ENCODE measurements at regions not wholly inside any gene's neighbourhood (a gene's known extent, or its start where the extent isn't known, plus 50 kb on each side); places are given as distances from the start of the nearest gene placed in this dataset.
"Not testable (repeated sequence)": the region's sequence is repeated elsewhere in the genome, so short reads cannot be mapped to it uniquely, and the experiment has no call there.

DNA sequence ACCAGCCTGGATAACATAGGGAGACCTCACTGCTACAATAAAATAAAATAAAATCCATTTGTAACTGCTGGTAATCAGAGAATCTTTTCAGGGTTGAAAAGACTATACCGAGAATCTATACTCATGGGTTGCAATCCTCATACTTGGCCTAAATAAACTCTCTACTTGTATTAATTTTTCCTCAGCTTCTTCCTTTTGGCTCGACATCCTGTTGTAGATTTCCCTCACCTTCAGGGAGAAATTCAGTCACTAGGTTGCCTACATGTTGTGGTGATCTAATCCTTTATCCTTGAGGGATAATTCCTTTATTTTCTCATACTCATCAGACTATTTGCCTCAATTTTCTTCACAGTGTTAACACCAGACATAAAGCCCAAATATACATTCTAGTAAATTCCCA, 1093.4 kb downstream of the SORCS3 start:
- Histone ChIP-seq H3K27me3 (replicated peaks; ENCODE audit: insufficient read depth, low read length) (no peaks in the 10 kb centered on the region), H3K4me3 (ENCODE audit: low read length) (no peak overlapping the region), H3K9me2 (replicated peaks; ENCODE audit: insufficient read depth, low read length) (no peaks in the 10 kb centered on the region), H3K9me3 (replicated peaks; ENCODE audit: insufficient read depth, low read length) (no peaks in the 10 kb centered on the region), H4K20me1 (ENCODE audit: insufficient read depth, low read length) (no peaks in the 10 kb centered on the region), H3K27ac (ENCODE audit: low read length) (no peak overlapping the region), H3K4me1 (ENCODE audit: low read length) (no peaks in the 10 kb centered on the region), H2AFZ (ENCODE audit: low read length) (no peak overlapping the region), H3F3A (ENCODE audit: insufficient read depth, low read length) (no peaks in the 10 kb centered on the region), H3K36me3 (replicated peaks; ENCODE audit: insufficient read depth, low read length) (no peaks in the 10 kb centered on the region), H3K4me2 (ENCODE audit: low read depth, low read length) (no peak overlapping the region), H3K79me2 (ENCODE audit: low read length) (no peaks in the 10 kb centered on the region), H3K9ac (ENCODE audit: low read length) (no peak overlapping the region)
- DNase-seq, result no peak
- TF ChIP-seq, protein P1, sequence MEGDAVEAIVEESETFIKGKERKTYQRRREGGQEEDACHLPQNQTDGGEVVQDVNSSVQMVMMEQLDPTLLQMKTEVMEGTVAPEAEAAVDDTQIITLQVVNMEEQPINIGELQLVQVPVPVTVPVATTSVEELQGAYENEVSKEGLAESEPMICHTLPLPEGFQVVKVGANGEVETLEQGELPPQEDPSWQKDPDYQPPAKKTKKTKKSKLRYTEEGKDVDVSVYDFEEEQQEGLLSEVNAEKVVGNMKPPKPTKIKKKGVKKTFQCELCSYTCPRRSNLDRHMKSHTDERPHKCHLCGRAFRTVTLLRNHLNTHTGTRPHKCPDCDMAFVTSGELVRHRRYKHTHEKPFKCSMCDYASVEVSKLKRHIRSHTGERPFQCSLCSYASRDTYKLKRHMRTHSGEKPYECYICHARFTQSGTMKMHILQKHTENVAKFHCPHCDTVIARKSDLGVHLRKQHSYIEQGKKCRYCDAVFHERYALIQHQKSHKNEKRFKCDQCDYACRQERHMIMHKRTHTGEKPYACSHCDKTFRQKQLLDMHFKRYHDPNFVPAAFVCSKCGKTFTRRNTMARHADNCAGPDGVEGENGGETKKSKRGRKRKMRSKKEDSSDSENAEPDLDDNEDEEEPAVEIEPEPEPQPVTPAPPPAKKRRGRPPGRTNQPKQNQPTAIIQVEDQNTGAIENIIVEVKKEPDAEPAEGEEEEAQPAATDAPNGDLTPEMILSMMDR (IDR thresholded peaks at IDR 0.05; ENCODE audit: low read length), result no peak
- no peak for TF ChIP-seq EZH2 (optimal IDR thresholded peaks at IDR 0.05; ENCODE audit: low read depth, low read length)
- no peak for TF ChIP-seq EZH2phosphoT487 (IDR thresholded peaks at IDR 0.05; ENCODE audit: low read length)

DNA sequence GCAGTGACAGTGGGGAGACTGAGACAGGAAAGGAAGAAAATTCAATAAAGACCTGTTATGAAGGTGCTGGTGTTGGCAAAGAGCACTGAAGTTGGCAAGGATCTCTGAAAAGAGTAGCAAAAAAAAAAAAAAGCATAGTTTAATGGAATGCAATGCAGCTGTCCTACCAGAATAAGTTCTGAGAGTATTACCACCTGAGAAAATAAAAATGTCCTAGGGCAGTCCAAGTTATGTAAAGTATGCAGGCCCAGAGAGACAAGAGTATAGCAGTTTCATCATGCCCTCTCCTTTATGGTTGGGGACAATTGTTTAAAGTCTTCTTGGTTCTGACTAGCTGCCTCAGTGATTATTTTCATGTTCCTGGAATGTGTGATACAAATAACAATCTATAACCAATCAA, 1092.8 kb downstream of the SORCS3 start:
- Histone ChIP-seq H3K27ac (ENCODE audit: low read length) (no peak overlapping the region), H3K27me3 (replicated peaks; ENCODE audit: insufficient read depth, low read length) (no peaks in the 10 kb centered on the region), H4K20me1 (ENCODE audit: insufficient read depth, low read length) (no peaks in the 10 kb centered on the region), H3K36me3 (replicated peaks; ENCODE audit: insufficient read depth, low read length) (no peaks in the 10 kb centered on the region), H3K4me3 (ENCODE audit: low read length) (no peak overlapping the region), H3K9me3 (replicated peaks; ENCODE audit: insufficient read depth, low read length) (no peaks in the 10 kb centered on the region), H3K4me1 (ENCODE audit: low read length) (no peaks in the 10 kb centered on the region), H3K79me2 (ENCODE audit: low read length) (no peaks in the 10 kb centered on the region), H2AFZ (ENCODE audit: low read length) (no peak overlapping the region), H3K4me2 (ENCODE audit: low read depth, low read length) (no peak overlapping the region), H3K9me2 (replicated peaks; ENCODE audit: insufficient read depth, low read length) (no peaks in the 10 kb centered on the region), H3K9ac (ENCODE audit: low read length) (no peak overlapping the region), H3F3A (ENCODE audit: insufficient read depth, low read length) (no peaks in the 10 kb centered on the region)
- no peak for TF ChIP-seq EZH2 (optimal IDR thresholded peaks at IDR 0.05; ENCODE audit: low read depth, low read length)
- no peak for TF ChIP-seq EZH2phosphoT487 (IDR thresholded peaks at IDR 0.05; ENCODE audit: low read length)
- TF ChIP-seq, protein P1 (IDR thresholded peaks at IDR 0.05; ENCODE audit: low read length), result no peak
- DNase-seq, result no peak

DNA sequence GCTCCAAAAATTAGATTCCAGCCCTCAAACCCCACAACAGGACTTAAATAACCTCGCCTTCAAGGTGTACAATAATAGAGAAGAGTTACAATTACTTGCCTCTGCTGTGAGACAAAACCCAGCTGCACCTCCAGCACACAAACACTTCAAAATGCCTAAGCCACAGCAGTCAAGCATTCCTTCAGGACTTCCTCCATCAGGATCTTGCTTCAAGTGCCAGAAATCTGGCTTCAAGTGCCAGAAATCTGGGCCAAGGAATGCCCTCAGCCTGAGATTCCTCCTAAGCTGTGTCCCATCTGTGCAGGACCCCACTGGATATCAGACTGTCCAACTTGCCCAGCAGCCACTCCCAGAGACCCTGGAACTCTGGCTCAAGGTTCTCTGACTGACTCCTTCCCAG, 1088.3 kb downstream of the SORCS3 start:
- Histone ChIP-seq H3K9me3 (replicated peaks; ENCODE audit: insufficient read depth, low read length) (no peaks in the 10 kb centered on the region), H3K4me2 (ENCODE audit: low read depth, low read length) (no peak overlapping the region), H3K27ac (ENCODE audit: low read length) (no peak overlapping the region), H2AFZ (ENCODE audit: low read length) (no peak overlapping the region), H3K27me3 (replicated peaks; ENCODE audit: insufficient read depth, low read length) (no peaks in the 10 kb centered on the region), H3F3A (ENCODE audit: insufficient read depth, low read length) (no peaks in the 10 kb centered on the region), H3K9ac (ENCODE audit: low read length) (no peak overlapping the region), H3K4me1 (ENCODE audit: low read length) (no peaks in the 10 kb centered on the region), H4K20me1 (ENCODE audit: insufficient read depth, low read length) (no peaks in the 10 kb centered on the region), H3K36me3 (replicated peaks; ENCODE audit: insufficient read depth, low read length) (no peaks in the 10 kb centered on the region), H3K4me3 (ENCODE audit: low read length) (no peak overlapping the region), H3K9me2 (replicated peaks; ENCODE audit: insufficient read depth, low read length) (no peaks in the 10 kb centered on the region), H3K79me2 (ENCODE audit: low read length) (no peaks in the 10 kb centered on the region)
- TF ChIP-seq, protein P1 (IDR thresholded peaks at IDR 0.05; ENCODE audit: low read length), result no peak
- TF ChIP-seq EZH2 (optimal IDR thresholded peaks at IDR 0.05; ENCODE audit: low read depth, low read length), result no peak
- no peak for TF ChIP-seq EZH2phosphoT487 (IDR thresholded peaks at IDR 0.05; ENCODE audit: low read length)
- no peak for DNase-seq

DNA sequence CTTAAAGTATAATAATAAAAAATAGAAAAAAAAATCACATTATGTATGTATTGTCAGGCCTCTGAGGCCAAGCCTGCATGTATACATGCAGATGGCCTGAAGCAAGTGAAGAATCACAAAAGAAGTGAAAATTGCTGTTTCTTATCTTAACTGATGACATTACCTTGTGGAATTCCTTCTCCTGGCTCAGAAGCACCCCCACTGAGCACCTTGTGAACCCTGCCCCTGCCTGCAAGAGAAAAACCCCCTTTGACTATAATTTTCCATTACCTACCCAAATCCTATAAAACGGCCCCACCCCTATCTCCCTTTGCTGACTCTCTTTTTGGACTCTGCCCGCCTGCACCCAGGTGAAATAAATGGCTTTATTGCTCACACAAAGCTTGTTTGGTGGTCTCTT, 1086.5 kb downstream of the SORCS3 start:
- H3K36me3 ChIP-seq (replicated peaks; ENCODE audit: insufficient read depth, low read length); H2AFZ ChIP-seq (ENCODE audit: low read length); DNase-seq; H3F3A ChIP-seq (ENCODE audit: insufficient read depth, low read length); H3K9me2 ChIP-seq (replicated peaks; ENCODE audit: insufficient read depth, low read length); H3K4me1 ChIP-seq (ENCODE audit: low read length); H4K20me1 ChIP-seq (ENCODE audit: insufficient read depth, low read length); H3K27me3 ChIP-seq (replicated peaks; ENCODE audit: insufficient read depth, low read length); H3K4me3 ChIP-seq (ENCODE audit: low read length); H3K4me2 ChIP-seq (ENCODE audit: low read depth, low read length); H3K9ac ChIP-seq (ENCODE audit: low read length); H3K27ac ChIP-seq (ENCODE audit: low read length); H3K9me3 ChIP-seq (replicated peaks; ENCODE audit: insufficient read depth, low read length); H3K79me2 ChIP-seq (ENCODE audit: low read length): not testable (repeated sequence)

All from MM.1S (cell line).